OCI-LY3 (cell line): ENCODE measurements at regions not wholly inside any gene's neighbourhood (a gene's known extent, or its start where the extent isn't known, plus 50 kb on each side); places are given as distances from the start of the nearest gene placed in this dataset.

Experiments used
- EZH2phosphoT487 ChIP-seq: fragments of 200-600 bp; shearing (Covaris generic); IDR thresholded peaks from 2 replicates; pipeline ENCODE4 v1.6.1; 2018; ENCODE audit warnings: antibody characterized with exemption, mixed run types, low read depth
- TF ChIP-seq, protein P1 (sequence below): fragments of 200-600, 300-600 bp; sonication (generic); IDR thresholded peaks from 2 replicates; pipeline ENCODE4 v1.5.1; 2014; ENCODE audit warnings: antibody characterized with exemption, low read length, low read depth

DNA sequence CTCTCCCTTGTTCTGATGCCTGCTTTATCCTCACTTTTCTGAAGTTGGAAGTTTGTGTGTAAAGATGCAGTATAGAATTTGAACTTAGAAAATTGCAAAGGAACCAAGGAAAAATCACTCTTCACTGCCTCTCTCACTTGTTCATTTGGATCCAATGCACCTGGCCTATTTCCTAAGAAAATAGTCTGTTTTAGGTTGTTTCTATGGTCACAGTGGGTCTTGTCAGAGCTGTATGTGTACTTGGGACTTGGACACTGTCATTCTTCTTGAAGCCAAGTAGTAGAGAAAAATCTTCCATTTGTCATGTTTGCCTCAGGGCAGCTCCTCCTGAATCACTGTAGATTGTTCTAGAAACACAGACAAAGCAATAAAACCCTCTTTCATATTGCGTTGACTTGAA, 80.3 kb upstream of the SESTD1 start:
- TF ChIP-seq, protein P1, sequence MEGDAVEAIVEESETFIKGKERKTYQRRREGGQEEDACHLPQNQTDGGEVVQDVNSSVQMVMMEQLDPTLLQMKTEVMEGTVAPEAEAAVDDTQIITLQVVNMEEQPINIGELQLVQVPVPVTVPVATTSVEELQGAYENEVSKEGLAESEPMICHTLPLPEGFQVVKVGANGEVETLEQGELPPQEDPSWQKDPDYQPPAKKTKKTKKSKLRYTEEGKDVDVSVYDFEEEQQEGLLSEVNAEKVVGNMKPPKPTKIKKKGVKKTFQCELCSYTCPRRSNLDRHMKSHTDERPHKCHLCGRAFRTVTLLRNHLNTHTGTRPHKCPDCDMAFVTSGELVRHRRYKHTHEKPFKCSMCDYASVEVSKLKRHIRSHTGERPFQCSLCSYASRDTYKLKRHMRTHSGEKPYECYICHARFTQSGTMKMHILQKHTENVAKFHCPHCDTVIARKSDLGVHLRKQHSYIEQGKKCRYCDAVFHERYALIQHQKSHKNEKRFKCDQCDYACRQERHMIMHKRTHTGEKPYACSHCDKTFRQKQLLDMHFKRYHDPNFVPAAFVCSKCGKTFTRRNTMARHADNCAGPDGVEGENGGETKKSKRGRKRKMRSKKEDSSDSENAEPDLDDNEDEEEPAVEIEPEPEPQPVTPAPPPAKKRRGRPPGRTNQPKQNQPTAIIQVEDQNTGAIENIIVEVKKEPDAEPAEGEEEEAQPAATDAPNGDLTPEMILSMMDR: no peak
- TF ChIP-seq EZH2phosphoT487: no peak
